Astrocyte (in vitro differentiated cells and primary cell): ENCODE measurements at regions not wholly inside any gene's neighbourhood (a gene's known extent, or its start where the extent isn't known, plus 50 kb on each side); places are given as distances from the start of the nearest gene placed in this dataset.

ENCODE experiments used
- EZH2 ChIP-seq: IDR thresholded peaks from 2 replicates; pipeline ENCODE4 v1.6.1; 2012; ENCODE audit warnings: mild to moderate bottlenecking, low read length, inconsistent platforms; ENCODE audit not compliant: insufficient read depth
- TF ChIP-seq, protein P1 (sequence below): IDR thresholded peaks from 2 replicates; pipeline ENCODE4 v1.5.1; 2011; ENCODE audit warnings: low read depth, mild to moderate bottlenecking, inconsistent platforms, low read length, moderate library complexity; ENCODE audit not compliant: insufficient read depth

DNA sequence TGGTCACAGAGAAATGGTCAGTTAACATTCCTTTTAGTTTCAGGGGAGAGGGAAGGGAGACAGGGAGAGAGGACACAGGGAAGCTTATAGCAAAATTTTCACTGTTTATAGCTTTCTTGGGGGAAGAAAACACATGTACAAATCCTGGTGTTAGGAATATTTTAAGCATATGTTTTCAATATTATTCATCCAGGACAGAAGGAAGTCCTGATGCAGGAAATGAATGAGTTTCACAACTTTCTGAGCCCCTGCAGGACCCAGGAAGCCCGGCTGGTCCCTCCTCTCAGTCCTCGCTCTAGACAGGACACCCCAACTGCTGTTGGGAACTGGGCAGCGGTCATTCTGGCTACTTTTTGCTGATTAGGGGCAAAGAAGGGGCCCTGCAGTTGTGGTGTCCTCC, 71.1 kb upstream of the ZDHHC17 start:
- TF ChIP-seq EZH2 = no peak
- TF ChIP-seq, protein P1, sequence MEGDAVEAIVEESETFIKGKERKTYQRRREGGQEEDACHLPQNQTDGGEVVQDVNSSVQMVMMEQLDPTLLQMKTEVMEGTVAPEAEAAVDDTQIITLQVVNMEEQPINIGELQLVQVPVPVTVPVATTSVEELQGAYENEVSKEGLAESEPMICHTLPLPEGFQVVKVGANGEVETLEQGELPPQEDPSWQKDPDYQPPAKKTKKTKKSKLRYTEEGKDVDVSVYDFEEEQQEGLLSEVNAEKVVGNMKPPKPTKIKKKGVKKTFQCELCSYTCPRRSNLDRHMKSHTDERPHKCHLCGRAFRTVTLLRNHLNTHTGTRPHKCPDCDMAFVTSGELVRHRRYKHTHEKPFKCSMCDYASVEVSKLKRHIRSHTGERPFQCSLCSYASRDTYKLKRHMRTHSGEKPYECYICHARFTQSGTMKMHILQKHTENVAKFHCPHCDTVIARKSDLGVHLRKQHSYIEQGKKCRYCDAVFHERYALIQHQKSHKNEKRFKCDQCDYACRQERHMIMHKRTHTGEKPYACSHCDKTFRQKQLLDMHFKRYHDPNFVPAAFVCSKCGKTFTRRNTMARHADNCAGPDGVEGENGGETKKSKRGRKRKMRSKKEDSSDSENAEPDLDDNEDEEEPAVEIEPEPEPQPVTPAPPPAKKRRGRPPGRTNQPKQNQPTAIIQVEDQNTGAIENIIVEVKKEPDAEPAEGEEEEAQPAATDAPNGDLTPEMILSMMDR = no peak
